ENCODE measurements at regions not wholly inside any gene's neighbourhood (a gene's known extent, or its start where the extent isn't known, plus 50 kb on each side); places are given as distances from the start of the nearest gene placed in this dataset.

DNA sequence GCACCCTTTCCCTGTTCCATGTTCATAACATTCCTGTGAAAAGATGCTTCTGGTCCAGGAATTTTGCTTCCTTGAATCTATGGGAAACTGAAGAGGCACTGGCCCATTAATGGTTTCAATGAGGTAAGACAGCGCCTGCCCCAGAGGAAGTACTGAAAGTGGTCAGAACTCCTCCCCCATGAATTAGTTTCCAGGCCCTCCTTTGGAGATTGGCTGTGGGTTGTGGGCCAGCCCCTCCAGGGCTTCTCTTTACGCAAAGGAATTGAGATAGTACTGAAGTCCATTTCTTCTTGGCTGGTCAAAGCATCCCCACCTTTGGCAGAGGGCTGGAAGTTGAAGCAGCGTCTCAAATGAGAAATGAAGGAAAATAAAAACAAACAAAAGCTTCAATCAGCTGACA lies 175.5 kb downstream of the POLR2M start:
- Histone ChIP-seq H3K9me3 (ENCODE audit: low read length) (no peaks in the 10 kb centered on the region), H3K27me3 (ENCODE audit: insufficient read depth, low read depth, low read length) (no peaks in the 10 kb centered on the region), H3K4me2 (ENCODE audit: low read length) (no peak overlapping the region), H3F3A (ENCODE audit: insufficient read depth, low read length, poor library complexity, severe bottlenecking) (no peaks in the 10 kb centered on the region), H4K20me1 (ENCODE audit: insufficient read depth) (no peaks in the 10 kb centered on the region), H3K4me3 (ENCODE audit: low read length) (no peak overlapping the region), H3K79me2 (replicated peaks; ENCODE audit: insufficient read depth, low read length) (no peaks in the 10 kb centered on the region), H3K9me2 (ENCODE audit: insufficient read depth, low read length) (no peaks in the 10 kb centered on the region), H3K9ac (ENCODE audit: low read length) (no peak overlapping the region), H3K27ac (ENCODE audit: low read length) (no peak overlapping the region), H3K36me3 (ENCODE audit: insufficient read depth, low read length) (no peaks in the 10 kb centered on the region), H2AFZ (ENCODE audit: low read depth, low read length) (no peak overlapping the region)
- no peak for TF ChIP-seq SMC3 (conservative IDR thresholded peaks at IDR 0.05; ENCODE audit: poor library complexity)
- no peak for TF ChIP-seq EP300 (conservative IDR thresholded peaks at IDR 0.05; ENCODE audit: poor library complexity, severe bottlenecking)
- no peak for TF ChIP-seq POLR2AphosphoS5 (IDR thresholded peaks at IDR 0.05)
- TF ChIP-seq, protein P1, sequence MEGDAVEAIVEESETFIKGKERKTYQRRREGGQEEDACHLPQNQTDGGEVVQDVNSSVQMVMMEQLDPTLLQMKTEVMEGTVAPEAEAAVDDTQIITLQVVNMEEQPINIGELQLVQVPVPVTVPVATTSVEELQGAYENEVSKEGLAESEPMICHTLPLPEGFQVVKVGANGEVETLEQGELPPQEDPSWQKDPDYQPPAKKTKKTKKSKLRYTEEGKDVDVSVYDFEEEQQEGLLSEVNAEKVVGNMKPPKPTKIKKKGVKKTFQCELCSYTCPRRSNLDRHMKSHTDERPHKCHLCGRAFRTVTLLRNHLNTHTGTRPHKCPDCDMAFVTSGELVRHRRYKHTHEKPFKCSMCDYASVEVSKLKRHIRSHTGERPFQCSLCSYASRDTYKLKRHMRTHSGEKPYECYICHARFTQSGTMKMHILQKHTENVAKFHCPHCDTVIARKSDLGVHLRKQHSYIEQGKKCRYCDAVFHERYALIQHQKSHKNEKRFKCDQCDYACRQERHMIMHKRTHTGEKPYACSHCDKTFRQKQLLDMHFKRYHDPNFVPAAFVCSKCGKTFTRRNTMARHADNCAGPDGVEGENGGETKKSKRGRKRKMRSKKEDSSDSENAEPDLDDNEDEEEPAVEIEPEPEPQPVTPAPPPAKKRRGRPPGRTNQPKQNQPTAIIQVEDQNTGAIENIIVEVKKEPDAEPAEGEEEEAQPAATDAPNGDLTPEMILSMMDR (IDR thresholded peaks at IDR 0.05; ENCODE audit: poor library complexity, severe bottlenecking): no peak
- no peak for TF ChIP-seq RAD21 (conservative IDR thresholded peaks at IDR 0.05)
- no peak for TF ChIP-seq MXI1 (conservative IDR thresholded peaks at IDR 0.05; ENCODE audit: poor library complexity, severe bottlenecking)
- TF ChIP-seq TAF1 (IDR thresholded peaks at IDR 0.05; ENCODE audit: low read depth): no peak
- TF ChIP-seq, protein P2, sequence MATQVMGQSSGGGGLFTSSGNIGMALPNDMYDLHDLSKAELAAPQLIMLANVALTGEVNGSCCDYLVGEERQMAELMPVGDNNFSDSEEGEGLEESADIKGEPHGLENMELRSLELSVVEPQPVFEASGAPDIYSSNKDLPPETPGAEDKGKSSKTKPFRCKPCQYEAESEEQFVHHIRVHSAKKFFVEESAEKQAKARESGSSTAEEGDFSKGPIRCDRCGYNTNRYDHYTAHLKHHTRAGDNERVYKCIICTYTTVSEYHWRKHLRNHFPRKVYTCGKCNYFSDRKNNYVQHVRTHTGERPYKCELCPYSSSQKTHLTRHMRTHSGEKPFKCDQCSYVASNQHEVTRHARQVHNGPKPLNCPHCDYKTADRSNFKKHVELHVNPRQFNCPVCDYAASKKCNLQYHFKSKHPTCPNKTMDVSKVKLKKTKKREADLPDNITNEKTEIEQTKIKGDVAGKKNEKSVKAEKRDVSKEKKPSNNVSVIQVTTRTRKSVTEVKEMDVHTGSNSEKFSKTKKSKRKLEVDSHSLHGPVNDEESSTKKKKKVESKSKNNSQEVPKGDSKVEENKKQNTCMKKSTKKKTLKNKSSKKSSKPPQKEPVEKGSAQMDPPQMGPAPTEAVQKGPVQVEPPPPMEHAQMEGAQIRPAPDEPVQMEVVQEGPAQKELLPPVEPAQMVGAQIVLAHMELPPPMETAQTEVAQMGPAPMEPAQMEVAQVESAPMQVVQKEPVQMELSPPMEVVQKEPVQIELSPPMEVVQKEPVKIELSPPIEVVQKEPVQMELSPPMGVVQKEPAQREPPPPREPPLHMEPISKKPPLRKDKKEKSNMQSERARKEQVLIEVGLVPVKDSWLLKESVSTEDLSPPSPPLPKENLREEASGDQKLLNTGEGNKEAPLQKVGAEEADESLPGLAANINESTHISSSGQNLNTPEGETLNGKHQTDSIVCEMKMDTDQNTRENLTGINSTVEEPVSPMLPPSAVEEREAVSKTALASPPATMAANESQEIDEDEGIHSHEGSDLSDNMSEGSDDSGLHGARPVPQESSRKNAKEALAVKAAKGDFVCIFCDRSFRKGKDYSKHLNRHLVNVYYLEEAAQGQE (IDR thresholded peaks at IDR 0.05; ENCODE audit: borderline replicate concordance): no peak
- TF ChIP-seq EZH2 (IDR thresholded peaks at IDR 0.05; ENCODE audit: borderline replicate concordance, insufficient read depth, low read length, poor library complexity, severe bottlenecking): no peak

DNA sequence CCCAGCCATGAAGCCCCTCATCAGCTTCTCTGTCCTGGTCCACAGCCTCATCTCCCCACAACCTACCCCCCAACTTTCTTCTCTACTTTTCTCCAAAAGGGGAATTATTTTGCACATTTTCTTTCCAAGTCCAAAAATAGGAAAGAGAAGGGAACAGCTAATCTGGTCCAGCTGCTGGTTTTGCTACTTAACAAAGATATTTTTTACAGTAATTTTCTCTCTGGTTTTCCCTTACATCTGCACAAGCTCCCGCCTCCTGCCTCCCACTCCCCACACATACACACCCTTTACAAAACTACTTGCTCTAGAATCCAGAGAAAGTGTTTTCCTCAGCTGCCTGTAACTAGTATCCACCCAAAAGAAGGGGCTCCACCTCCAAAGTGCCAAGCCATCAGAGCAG lies 177.2 kb downstream of the POLR2M start:
- no peak overlapping the region for H3K4me2 ChIP-seq (ENCODE audit: low read length)
- no peak overlapping the region for H3K9ac ChIP-seq (ENCODE audit: low read length)
- H3K9me3 ChIP-seq (ENCODE audit: low read length): no peaks in the 10 kb centered on the region
- no peak overlapping the region for H3K27ac ChIP-seq (ENCODE audit: low read length)
- no peak overlapping the region for H2AFZ ChIP-seq (ENCODE audit: low read depth, low read length)
- no peaks in the 10 kb centered on the region for H3F3A ChIP-seq (ENCODE audit: insufficient read depth, low read length, poor library complexity, severe bottlenecking)
- H3K4me3 ChIP-seq (ENCODE audit: low read length): no peak overlapping the region
- TF ChIP-seq EZH2 (IDR thresholded peaks at IDR 0.05; ENCODE audit: borderline replicate concordance, insufficient read depth, low read length, poor library complexity, severe bottlenecking): no peak
- no peak for TF ChIP-seq EP300 (conservative IDR thresholded peaks at IDR 0.05; ENCODE audit: poor library complexity, severe bottlenecking)
- TF ChIP-seq, protein P1 (IDR thresholded peaks at IDR 0.05; ENCODE audit: poor library complexity, severe bottlenecking): no peak
- no peaks in the 10 kb centered on the region for H4K20me1 ChIP-seq (ENCODE audit: insufficient read depth)
- no peaks in the 10 kb centered on the region for H3K36me3 ChIP-seq (ENCODE audit: insufficient read depth, low read length)
- no peaks in the 10 kb centered on the region for H3K9me2 ChIP-seq (ENCODE audit: insufficient read depth, low read length)
- H3K27me3 ChIP-seq (ENCODE audit: insufficient read depth, low read depth, low read length): no peaks in the 10 kb centered on the region
- no peaks in the 10 kb centered on the region for H3K79me2 ChIP-seq (replicated peaks; ENCODE audit: insufficient read depth, low read length)
